Breast epithelium (tissue), 3 donors: ENCODE measurements at regions not wholly inside any gene's neighbourhood (a gene's known extent, or its start where the extent isn't known, plus 50 kb on each side); places are given as distances from the start of the nearest gene placed in this dataset.

Experiments used
- CTCF ChIP-seq, 3 donors: fragments of 450-650 bp; IDR thresholded peaks; one replicate each; pipeline ENCODE4 v1.5.1; 2016 to 2017; ENCODE audit warnings: antibody characterized with exemption in 3 of 3, mild to moderate bottlenecking in 3 of 3, moderate library complexity in 3 of 3
- POLR2A ChIP-seq: fragments of 450-650 bp; IDR thresholded peaks from one replicate; pipeline ENCODE4 v1.6.1; 2016; ENCODE audit warnings: antibody characterized with exemption, mild to moderate bottlenecking, moderate library complexity

- no peak for TF ChIP-seq POLR2A
- no peak for TF ChIP-seq CTCF (IDR thresholded peaks at IDR 0.05)
Observed at GRCh38 chr3:101095693-101096430, 102.6 kb upstream of the ABI3BP start.
